SK-N-SH (cell line): ENCODE measurements at regions not wholly inside any gene's neighbourhood (a gene's known extent, or its start where the extent isn't known, plus 50 kb on each side); places are given as distances from the start of the nearest gene placed in this dataset.

Experiments used
- CTCF ChIA-PET: fragments of 300-600, 350-600 bp; formaldehyde crosslinking; extraction: SDS; loops from one replicate; lab custom pipeline; 2021; lab: Yijun Ruan, JAX
- POLR2A ChIA-PET: fragments of 350-600 bp; sonication (Branson Sonifier 250); formaldehyde crosslinking; extraction: SDS; loops from one replicate; lab custom pipeline; 2020; ENCODE audit warnings: antibody characterized with exemption, inconsistent platforms; lab: Yijun Ruan, JAX
- DNase-seq: peaks from one replicate; pipeline ENCODE4 v3.0.0; 2012
- H2AFZ ChIP-seq: fragments of 200-600 bp; sonication (generic); 2 replicates; pipeline ENCODE4 v1.8.1; 2016; ENCODE audit warnings: antibody characterized with exemption, mild to moderate bottlenecking, low read depth
- H3F3A ChIP-seq: fragments of 200-600 bp; sonication (generic); replicated peaks from 2 replicates; pipeline ENCODE3; 2016; ENCODE audit warnings: antibody characterized with exemption, mild to moderate bottlenecking; ENCODE audit not compliant: insufficient read depth
- H3K27ac ChIP-seq, 2 experiments: fragments of 200-500 bp in 1 of 2; fragments of 200-600 bp in 1 of 2; sonication (Bioruptor generic) in 1 of 2; sonication (generic), shearing (Covaris generic) in 1 of 2; 2 replicates each; pipeline versions ENCODE4 v1.5.1 to v1.6.1; 2014 to 2016; ENCODE audit warnings: low read depth in 2 of 2, inconsistent platforms in 1 of 2, low read length in 1 of 2, mild to moderate bottlenecking in 1 of 2, mixed read lengths in 1 of 2
- H3K27me3 ChIP-seq: fragments of 200-600 bp; sonication (generic), shearing (Covaris generic); 2 replicates; pipeline ENCODE4 v1.6.1; 2016; ENCODE audit warnings: mixed run types; ENCODE audit not compliant: insufficient read depth
- H3K36me3 ChIP-seq, 2 experiments: fragments of 200-500 bp in 1 of 2; fragments of 200-600 bp in 1 of 2; sonication (Bioruptor generic) in 1 of 2; sonication (generic) in 1 of 2; replicated peaks in 1 of 2; 2 replicates each; pipeline versions ENCODE3 to v1.5.1; 2014 to 2016; ENCODE audit warnings: low read length in 1 of 2, mild to moderate bottlenecking in 1 of 2; ENCODE audit not compliant: insufficient read depth in 2 of 2, control insufficient read depth in 1 of 2
- H3K4me1 ChIP-seq, 2 experiments: fragments of 200-500 bp in 1 of 2; fragments of 200-600 bp in 1 of 2; sonication (Bioruptor generic) in 1 of 2; sonication (generic), shearing (Covaris generic) in 1 of 2; 2 replicates each; pipeline versions ENCODE4 v1.5.1 to v1.6.1; 2014 to 2016; ENCODE audit warnings: low read depth in 1 of 2, low read length in 1 of 2, mixed run types in 1 of 2; ENCODE audit not compliant: insufficient read depth in 2 of 2, control insufficient read depth in 1 of 2
- H3K4me2 ChIP-seq: fragments of 200-600 bp; sonication (generic), shearing (Covaris generic); 2 replicates; pipeline ENCODE4 v1.6.1; 2017; ENCODE audit warnings: mixed run types
- H3K4me3 ChIP-seq, 2 experiments: fragments of 200-500 bp in 1 of 2; fragments of 200-600 bp in 1 of 2; sonication (Bioruptor generic) in 1 of 2; sonication (generic), shearing (Covaris generic) in 1 of 2; 2 replicates each; pipeline versions ENCODE4 v1.5.1 to v1.8.1; 2014 to 2016; ENCODE audit warnings: low read depth in 2 of 2, inconsistent platforms in 1 of 2, low read length in 1 of 2, mild to moderate bottlenecking in 1 of 2, mixed read lengths in 1 of 2, moderate library complexity in 1 of 2
- H3K79me2 ChIP-seq: fragments of 200-600 bp; sonication (generic); 2 replicates; pipeline ENCODE4 v1.8.1; 2017; ENCODE audit warnings: mild to moderate bottlenecking; ENCODE audit not compliant: insufficient read depth
- H3K9ac ChIP-seq: fragments of 200-600 bp; sonication (generic); 2 replicates; pipeline ENCODE4 v1.6.1; 2017; ENCODE audit warnings: mixed run types
- H3K9me2 ChIP-seq: fragments of 200-600 bp; sonication (generic); 2 replicates; pipeline ENCODE4 v1.6.1; 2017; ENCODE audit warnings: mixed run types
- H3K9me3 ChIP-seq: fragments of 200-600 bp; sonication (generic); 2 replicates; pipeline ENCODE4 v1.6.1; 2017; ENCODE audit warnings: mixed run types, mild to moderate bottlenecking, moderate library complexity
- H4K20me1 ChIP-seq: fragments of 200-600 bp; sonication (generic); 2 replicates; pipeline ENCODE4 v1.6.1; 2017; ENCODE audit warnings: mild to moderate bottlenecking, mixed run types; ENCODE audit not compliant: insufficient read depth
- CHD2 ChIP-seq: fragments of 150-350 bp; IDR thresholded peaks from 2 replicates; pipeline ENCODE4 v1.6.1; 2018; ENCODE audit warnings: low read length; ENCODE audit not compliant: partially characterized antibody
- EP300 ChIP-seq, 2 experiments: IDR thresholded peaks; 2 replicates each; pipeline versions ENCODE4 v1.4.0 to v1.6.1; 2012; ENCODE audit warnings: borderline replicate concordance in 1 of 2, low read depth in 1 of 2, low read length in 1 of 2
- EZH2phosphoT487 ChIP-seq: fragments of 200-600 bp; sonication (generic); IDR thresholded peaks from 2 replicates; pipeline ENCODE4 v1.6.1; 2017; ENCODE audit warnings: low read depth, mixed run types, mild to moderate bottlenecking, antibody characterized with exemption, moderate library complexity, borderline replicate concordance
- FOSL2 ChIP-seq: IDR thresholded peaks from 2 replicates; pipeline ENCODE4 v1.4.0; 2012; ENCODE audit warnings: low read depth, mild to moderate bottlenecking, moderate library complexity, borderline replicate concordance
- FOXM1 ChIP-seq: IDR thresholded peaks from 2 replicates; pipeline ENCODE4 v1.4.0; 2012; ENCODE audit warnings: low read depth, mild to moderate bottlenecking
- GABPA ChIP-seq: IDR thresholded peaks from 2 replicates; pipeline ENCODE4 v1.4.0; 2012; ENCODE audit warnings: low read depth, mild to moderate bottlenecking
- GATA2 ChIP-seq: sonication (generic); formaldehyde crosslinking; IDR thresholded peaks from 2 replicates; pipeline ENCODE4 v1.5.0; 2020; ENCODE audit warnings: mild to moderate bottlenecking, missing genetic modification reagents
- JUND ChIP-seq: IDR thresholded peaks from 2 replicates; pipeline ENCODE4 v1.4.0; 2012
- MAX ChIP-seq: IDR thresholded peaks from 2 replicates; pipeline ENCODE4 v1.4.0; 2012; ENCODE audit warnings: low read depth
- MEF2A ChIP-seq: IDR thresholded peaks from 2 replicates; pipeline ENCODE4 v1.4.0; 2012; ENCODE audit warnings: low read depth, borderline replicate concordance
- MXI1 ChIP-seq: IDR thresholded peaks from 2 replicates; pipeline ENCODE4 v1.6.1; 2012; ENCODE audit warnings: mild to moderate bottlenecking, low read depth, low read length, improper control_type of control experiment
- NFIC ChIP-seq: IDR thresholded peaks from 2 replicates; pipeline ENCODE4 v1.4.0; 2012; ENCODE audit warnings: borderline replicate concordance
- NRF1 ChIP-seq: IDR thresholded peaks from 2 replicates; pipeline ENCODE4 v1.6.1; 2012; ENCODE audit warnings: low read depth, mild to moderate bottlenecking, low read length
- RAD21 ChIP-seq: IDR thresholded peaks from 2 replicates; pipeline ENCODE4 v1.6.1; 2012; ENCODE audit warnings: mild to moderate bottlenecking, low read length
- REST ChIP-seq: IDR thresholded peaks from 2 replicates; pipeline ENCODE4 v1.6.1; 2012; ENCODE audit warnings: mild to moderate bottlenecking, low read depth, low read length, moderate library complexity
- SIN3A ChIP-seq: IDR thresholded peaks from 2 replicates; pipeline ENCODE4 v1.6.1; 2012; ENCODE audit warnings: low read depth, mild to moderate bottlenecking, low read length, moderate library complexity, borderline replicate concordance
- SMC3 ChIP-seq: IDR thresholded peaks from 2 replicates; pipeline ENCODE4 v1.6.1; 2012; ENCODE audit warnings: low read depth, low read length, improper control_type of control experiment
- TAF1 ChIP-seq: IDR thresholded peaks from 2 replicates; pipeline ENCODE4 v1.6.1; 2012; ENCODE audit warnings: low read depth, mild to moderate bottlenecking, low read length, moderate library complexity, borderline replicate concordance
- TCF12 ChIP-seq: IDR thresholded peaks from 2 replicates; pipeline ENCODE4 v1.4.0; 2012
- TEAD4 ChIP-seq: IDR thresholded peaks from 2 replicates; pipeline ENCODE4 v1.4.0; 2012; ENCODE audit warnings: mild to moderate bottlenecking, borderline replicate concordance; ENCODE audit not compliant: insufficient read depth
- WGBS: methylation state at CpG from one replicate; pipeline ENCODE4 v1.1.6; 2017; ENCODE audit warnings: low lambda C conversion rate; 5-methylcytosine and 5-hydroxymethylcytosine counted together
- TF ChIP-seq, protein P1 (sequence below): fragments of 200-600 bp; sonication (generic); IDR thresholded peaks from 2 replicates; pipeline ENCODE4 v1.6.1; 2017; ENCODE audit warnings: antibody characterized with exemption, mild to moderate bottlenecking, moderate library complexity
- TF ChIP-seq, protein P2 (sequence below): fragments of 150-350 bp; IDR thresholded peaks from 2 replicates; pipeline ENCODE4 v1.6.1; 2016; ENCODE audit warnings: mild to moderate bottlenecking, low read depth, low read length

- Histone ChIP-seq H3K27me3 (no peaks in the 10 kb centered on the region; the same call in 1 of the 2 replicates), H3K9me2 (no peaks in the 10 kb centered on the region), H3F3A (no peaks in the 10 kb centered on the region), H2AFZ (no peak overlapping the region), H3K4me2 (no peak overlapping the region), H3K79me2 (no peaks in the 10 kb centered on the region), H3K27ac (no peak overlapping the region), H3K9ac (no peak overlapping the region), H3K36me3 (no peaks in the 10 kb centered on the region), H4K20me1 (no peaks in the 10 kb centered on the region), H3K9me3 (no peaks in the 10 kb centered on the region), H3K4me3 (no peak overlapping the region), H3K4me1 (no peaks in the 10 kb centered on the region; a peak in 1 of 4 replicates)
- DNase-seq = no peak
- ChIA-PET CTCF (no interaction called here), POLR2A (no interaction called here)
- TF ChIP-seq TAF1 = no peak
- TF ChIP-seq MAX = no peak
- TF ChIP-seq FOXM1 = no peak
- no peak for TF ChIP-seq FOSL2
- no peak for TF ChIP-seq NRF1
- TF ChIP-seq CHD2 = no peak
- no peak for TF ChIP-seq SIN3A
- TF ChIP-seq GABPA = no peak
- TF ChIP-seq SMC3 = no peak
- TF ChIP-seq, protein P1, sequence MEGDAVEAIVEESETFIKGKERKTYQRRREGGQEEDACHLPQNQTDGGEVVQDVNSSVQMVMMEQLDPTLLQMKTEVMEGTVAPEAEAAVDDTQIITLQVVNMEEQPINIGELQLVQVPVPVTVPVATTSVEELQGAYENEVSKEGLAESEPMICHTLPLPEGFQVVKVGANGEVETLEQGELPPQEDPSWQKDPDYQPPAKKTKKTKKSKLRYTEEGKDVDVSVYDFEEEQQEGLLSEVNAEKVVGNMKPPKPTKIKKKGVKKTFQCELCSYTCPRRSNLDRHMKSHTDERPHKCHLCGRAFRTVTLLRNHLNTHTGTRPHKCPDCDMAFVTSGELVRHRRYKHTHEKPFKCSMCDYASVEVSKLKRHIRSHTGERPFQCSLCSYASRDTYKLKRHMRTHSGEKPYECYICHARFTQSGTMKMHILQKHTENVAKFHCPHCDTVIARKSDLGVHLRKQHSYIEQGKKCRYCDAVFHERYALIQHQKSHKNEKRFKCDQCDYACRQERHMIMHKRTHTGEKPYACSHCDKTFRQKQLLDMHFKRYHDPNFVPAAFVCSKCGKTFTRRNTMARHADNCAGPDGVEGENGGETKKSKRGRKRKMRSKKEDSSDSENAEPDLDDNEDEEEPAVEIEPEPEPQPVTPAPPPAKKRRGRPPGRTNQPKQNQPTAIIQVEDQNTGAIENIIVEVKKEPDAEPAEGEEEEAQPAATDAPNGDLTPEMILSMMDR = no peak
- TF ChIP-seq RAD21 = no peak
- no peak for TF ChIP-seq NFIC
- TF ChIP-seq JUND = no peak
- no peak for TF ChIP-seq TCF12
- TF ChIP-seq GATA2 (CRISPR knock-in tag) = no peak
- TF ChIP-seq, protein P2, sequence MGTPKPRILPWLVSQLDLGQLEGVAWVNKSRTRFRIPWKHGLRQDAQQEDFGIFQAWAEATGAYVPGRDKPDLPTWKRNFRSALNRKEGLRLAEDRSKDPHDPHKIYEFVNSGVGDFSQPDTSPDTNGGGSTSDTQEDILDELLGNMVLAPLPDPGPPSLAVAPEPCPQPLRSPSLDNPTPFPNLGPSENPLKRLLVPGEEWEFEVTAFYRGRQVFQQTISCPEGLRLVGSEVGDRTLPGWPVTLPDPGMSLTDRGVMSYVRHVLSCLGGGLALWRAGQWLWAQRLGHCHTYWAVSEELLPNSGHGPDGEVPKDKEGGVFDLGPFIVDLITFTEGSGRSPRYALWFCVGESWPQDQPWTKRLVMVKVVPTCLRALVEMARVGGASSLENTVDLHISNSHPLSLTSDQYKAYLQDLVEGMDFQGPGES = no peak
- TF ChIP-seq EP300 (IDR thresholded peaks at IDR 0.05; ENCODE audit: borderline replicate concordance in 1 of 2, low read depth in 1 of 2, low read length in 1 of 2) = no peak
- no peak for TF ChIP-seq TEAD4
- WGBS = 3% methylated on average over 2 of the region's 2 CpGs
These were observed 348.5 kb upstream of the POU1F1 start for GRCh38 chr3:87624860-87625259.

GRCh38 chr3:87621667-87622066 lies 345.3 kb upstream of the POU1F1 start:
- H2AFZ ChIP-seq = no peak overlapping the region
- no peaks in the 10 kb centered on the region for H3K9me2 ChIP-seq
- H3K9ac ChIP-seq = no peak overlapping the region
- H3K4me1 ChIP-seq = no peaks in the 10 kb centered on the region
- ChIA-PET CTCF (no interaction called here), POLR2A (no interaction called here)
- H3K27ac ChIP-seq = no peak overlapping the region
- H3K79me2 ChIP-seq = no peaks in the 10 kb centered on the region
- no peak overlapping the region for H3K4me2 ChIP-seq
- no peaks in the 10 kb centered on the region for H3F3A ChIP-seq
- 6% methylated on average over 1 of the region's 1 CpG for WGBS
- TF ChIP-seq REST = no peak
- TF ChIP-seq GABPA = no peak
- no peak for TF ChIP-seq SMC3
- no peak for TF ChIP-seq MXI1
- TF ChIP-seq TEAD4 = no peak
- TF ChIP-seq EZH2phosphoT487 = no peak
- no peak for TF ChIP-seq JUND
- no peak for TF ChIP-seq MEF2A
- TF ChIP-seq TAF1 = no peak
- TF ChIP-seq MAX = no peak
- DNase-seq = no peak
- H4K20me1 ChIP-seq = no peaks in the 10 kb centered on the region
- H3K36me3 ChIP-seq = no peaks in the 10 kb centered on the region
- H3K4me3 ChIP-seq = no peak overlapping the region
- no peaks in the 10 kb centered on the region; the same call in 1 of the 2 replicates for H3K27me3 ChIP-seq
- no peaks in the 10 kb centered on the region for H3K9me3 ChIP-seq
